Panc1 (cell line): ENCODE measurements at regions not wholly inside any gene's neighbourhood (a gene's known extent, or its start where the extent isn't known, plus 50 kb on each side); places are given as distances from the start of the nearest gene placed in this dataset.

Experiments used
- ATAC-seq: fragments of 200-7000 bp; cut with Tn5 transposase; 2 replicates; pipeline ENCODE4 v1.9.1; 2020; ENCODE audit warnings: mild to moderate bottlenecking, moderate library complexity
- BruUV-seq: library from RNA; stranded (reverse); fragments of 400-500 nt; replicated peaks from 2 replicates; lab custom pipeline; 2021; lab: Mats Ljungman, UMichigan
- CTCF ChIA-PET: fragments of 300-600 bp; sonication (Branson Sonifier 250); formaldehyde crosslinking; loops from one replicate; lab custom pipeline; 2022; ENCODE audit warnings: antibody characterized with exemption; lab: Charles Lee
- POLR2A ChIA-PET: fragments of 300-600 bp; sonication (Branson Sonifier 250); formaldehyde crosslinking; loops from one replicate; lab custom pipeline; 2022; ENCODE audit warnings: antibody characterized with exemption; lab: Charles Lee
- DNase-seq: peaks from one replicate; pipeline ENCODE4 v3.0.0-alpha.2; 2010; ENCODE audit warnings: low read depth, low spot score
- H3K27ac ChIP-seq: 2 replicates; pipeline ENCODE4 v1.5.1; 2011; ENCODE audit warnings: mild to moderate bottlenecking, low read length, inconsistent platforms
- H3K27me3 ChIP-seq: fragments of 200-500 bp; sonication (Bioruptor generic); 2 replicates; pipeline ENCODE4 v1.6.0; 2014; ENCODE audit warnings: low read length, inconsistent platforms; ENCODE audit not compliant: control insufficient read depth, insufficient read depth
- H3K36me3 ChIP-seq: fragments of 200-500 bp; sonication (Bioruptor generic); 2 replicates; pipeline ENCODE4 v1.5.1; 2014; ENCODE audit warnings: inconsistent platforms, mild to moderate bottlenecking, low read length, moderate library complexity; ENCODE audit not compliant: control insufficient read depth, insufficient read depth
- H3K4me1 ChIP-seq: 2 replicates; pipeline ENCODE4 v1.5.1; 2011; ENCODE audit warnings: inconsistent platforms, mild to moderate bottlenecking, low read length, moderate library complexity; ENCODE audit not compliant: control insufficient read depth, insufficient read depth
- H3K4me3 ChIP-seq, 2 experiments: 2 replicates each; pipeline ENCODE4 v1.5.1; 2011 to 2012; ENCODE audit warnings: low read depth in 2 of 2, low read length in 2 of 2, mild to moderate bottlenecking in 2 of 2, inconsistent platforms in 1 of 2, moderate library complexity in 1 of 2
- H3K9me3 ChIP-seq: fragments of 200-500 bp; sonication (Bioruptor generic); 2 replicates; pipeline ENCODE4 v1.5.1; 2014; ENCODE audit warnings: low read depth, mild to moderate bottlenecking, inconsistent platforms, low read length, moderate library complexity; ENCODE audit not compliant: control insufficient read depth, insufficient read depth
- POLR2AphosphoS5 ChIP-seq: IDR thresholded peaks from 2 replicates; pipeline ENCODE4 v1.6.1; 2012; ENCODE audit warnings: mild to moderate bottlenecking, low read depth, low read length, moderate library complexity
- SIN3A ChIP-seq: IDR thresholded peaks from 2 replicates; pipeline ENCODE4 v1.6.1; 2012; ENCODE audit warnings: low read depth, mild to moderate bottlenecking, low read length, moderate library complexity, borderline replicate concordance; ENCODE audit not compliant: insufficient read depth
- TCF7L2 ChIP-seq: IDR thresholded peaks from 2 replicates; pipeline ENCODE4 v1.6.1; 2011; ENCODE audit warnings: mild to moderate bottlenecking, low read depth, low read length, inconsistent platforms
- in situ Hi-C: cut with HindIII; loops from 2 replicates; pipeline ENCODE4 v1.10.0; 2016; ENCODE audit warnings: low sequenced_read_pairs, low pct_unique_long_range_greater_than_20kb
- intact Hi-C: fragments of 100-400 bp; cut with micrococcal nuclease; formaldehyde crosslinking; loops from one replicate; pipeline ENCODE4 v1.10.0; 2022; ENCODE audit not compliant: unreplicated experiment
- TF ChIP-seq, protein P1 (sequence below), 2 experiments: IDR thresholded peaks; 2 replicates each; pipeline ENCODE4 v1.6.1; 2011 to 2012; ENCODE audit warnings: low read depth in 2 of 2, control low read depth in 1 of 2, low read length in 1 of 2, mild to moderate bottlenecking in 1 of 2, moderate library complexity in 1 of 2; ENCODE audit not compliant: insufficient read depth in 1 of 2
- TF ChIP-seq, protein P2 (sequence below): fragments of 450-650 bp; IDR thresholded peaks from 2 replicates; pipeline ENCODE4 v1.5.1; 2017; ENCODE audit warnings: mild to moderate bottlenecking

DNA sequence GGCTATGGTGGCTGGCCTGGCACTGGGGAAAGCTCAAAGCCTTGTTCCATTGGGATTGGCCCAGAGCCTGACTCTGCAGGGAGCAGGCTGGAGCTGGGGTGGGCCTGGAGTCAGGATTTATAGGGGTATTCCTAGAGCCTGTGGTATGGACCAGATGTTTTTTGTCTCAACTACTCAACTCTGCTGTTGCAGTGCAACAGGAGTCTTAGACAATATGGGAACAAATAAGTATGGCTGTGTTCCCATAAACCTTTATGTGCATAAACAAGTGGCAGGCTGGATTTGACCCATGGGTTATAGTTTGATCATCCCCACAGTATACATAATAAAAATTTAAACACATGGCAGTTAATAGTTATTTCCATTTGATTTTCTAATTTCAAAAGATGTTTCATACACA is 557.9 kb upstream of the ARX start:
- no TSS peak for BruUV-seq
- Histone ChIP-seq H3K4me1 (no peaks in the 10 kb centered on the region), H3K27ac (no peak overlapping the region), H3K4me3 (no peak overlapping the region), H3K36me3 (no peaks in the 10 kb centered on the region), H3K27me3 (no peaks in the 10 kb centered on the region), H3K9me3 (no peaks in the 10 kb centered on the region)
- CTCF ChIA-PET, result no interaction called here
- DNase-seq (no peak), ATAC-seq (no peak)
- intact Hi-C loops, result no loop called here
- POLR2A ChIA-PET, result no interaction called here
- in situ Hi-C loops, result no loop called here
- TF ChIP-seq, protein P1, sequence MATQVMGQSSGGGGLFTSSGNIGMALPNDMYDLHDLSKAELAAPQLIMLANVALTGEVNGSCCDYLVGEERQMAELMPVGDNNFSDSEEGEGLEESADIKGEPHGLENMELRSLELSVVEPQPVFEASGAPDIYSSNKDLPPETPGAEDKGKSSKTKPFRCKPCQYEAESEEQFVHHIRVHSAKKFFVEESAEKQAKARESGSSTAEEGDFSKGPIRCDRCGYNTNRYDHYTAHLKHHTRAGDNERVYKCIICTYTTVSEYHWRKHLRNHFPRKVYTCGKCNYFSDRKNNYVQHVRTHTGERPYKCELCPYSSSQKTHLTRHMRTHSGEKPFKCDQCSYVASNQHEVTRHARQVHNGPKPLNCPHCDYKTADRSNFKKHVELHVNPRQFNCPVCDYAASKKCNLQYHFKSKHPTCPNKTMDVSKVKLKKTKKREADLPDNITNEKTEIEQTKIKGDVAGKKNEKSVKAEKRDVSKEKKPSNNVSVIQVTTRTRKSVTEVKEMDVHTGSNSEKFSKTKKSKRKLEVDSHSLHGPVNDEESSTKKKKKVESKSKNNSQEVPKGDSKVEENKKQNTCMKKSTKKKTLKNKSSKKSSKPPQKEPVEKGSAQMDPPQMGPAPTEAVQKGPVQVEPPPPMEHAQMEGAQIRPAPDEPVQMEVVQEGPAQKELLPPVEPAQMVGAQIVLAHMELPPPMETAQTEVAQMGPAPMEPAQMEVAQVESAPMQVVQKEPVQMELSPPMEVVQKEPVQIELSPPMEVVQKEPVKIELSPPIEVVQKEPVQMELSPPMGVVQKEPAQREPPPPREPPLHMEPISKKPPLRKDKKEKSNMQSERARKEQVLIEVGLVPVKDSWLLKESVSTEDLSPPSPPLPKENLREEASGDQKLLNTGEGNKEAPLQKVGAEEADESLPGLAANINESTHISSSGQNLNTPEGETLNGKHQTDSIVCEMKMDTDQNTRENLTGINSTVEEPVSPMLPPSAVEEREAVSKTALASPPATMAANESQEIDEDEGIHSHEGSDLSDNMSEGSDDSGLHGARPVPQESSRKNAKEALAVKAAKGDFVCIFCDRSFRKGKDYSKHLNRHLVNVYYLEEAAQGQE (IDR thresholded peaks at IDR 0.05; ENCODE audit: insufficient read depth in 1 of 2, low read depth in 2 of 2, low read length in 1 of 2), result no peak
- TF ChIP-seq, protein P2, sequence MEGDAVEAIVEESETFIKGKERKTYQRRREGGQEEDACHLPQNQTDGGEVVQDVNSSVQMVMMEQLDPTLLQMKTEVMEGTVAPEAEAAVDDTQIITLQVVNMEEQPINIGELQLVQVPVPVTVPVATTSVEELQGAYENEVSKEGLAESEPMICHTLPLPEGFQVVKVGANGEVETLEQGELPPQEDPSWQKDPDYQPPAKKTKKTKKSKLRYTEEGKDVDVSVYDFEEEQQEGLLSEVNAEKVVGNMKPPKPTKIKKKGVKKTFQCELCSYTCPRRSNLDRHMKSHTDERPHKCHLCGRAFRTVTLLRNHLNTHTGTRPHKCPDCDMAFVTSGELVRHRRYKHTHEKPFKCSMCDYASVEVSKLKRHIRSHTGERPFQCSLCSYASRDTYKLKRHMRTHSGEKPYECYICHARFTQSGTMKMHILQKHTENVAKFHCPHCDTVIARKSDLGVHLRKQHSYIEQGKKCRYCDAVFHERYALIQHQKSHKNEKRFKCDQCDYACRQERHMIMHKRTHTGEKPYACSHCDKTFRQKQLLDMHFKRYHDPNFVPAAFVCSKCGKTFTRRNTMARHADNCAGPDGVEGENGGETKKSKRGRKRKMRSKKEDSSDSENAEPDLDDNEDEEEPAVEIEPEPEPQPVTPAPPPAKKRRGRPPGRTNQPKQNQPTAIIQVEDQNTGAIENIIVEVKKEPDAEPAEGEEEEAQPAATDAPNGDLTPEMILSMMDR, result no peak
- TF ChIP-seq TCF7L2, result no peak
- no peak for TF ChIP-seq POLR2AphosphoS5
- TF ChIP-seq SIN3A, result no peak

DNA sequence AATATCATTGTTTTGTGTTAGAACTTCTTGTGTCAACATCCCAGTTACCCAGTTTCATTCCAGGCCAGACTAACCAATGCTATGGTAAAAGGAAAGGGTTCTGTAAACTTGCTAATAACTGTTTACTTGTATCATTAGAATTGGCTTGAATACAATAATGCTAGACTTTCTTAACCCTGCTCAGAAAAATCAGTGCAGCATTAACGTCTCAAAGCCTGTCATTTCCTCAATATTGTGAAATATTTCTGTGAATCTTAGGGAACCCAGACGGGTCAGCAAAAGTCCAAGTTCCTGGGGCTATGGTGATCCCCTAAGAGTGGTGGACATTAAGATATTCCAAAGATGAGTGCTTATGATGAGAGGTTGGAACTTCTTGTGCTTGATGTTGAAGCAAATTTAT is 541.2 kb upstream of the MAGEB18 start:
- Histone ChIP-seq H3K27me3 (no peaks in the 10 kb centered on the region), H3K9me3 (no peaks in the 10 kb centered on the region), H3K4me1 (no peaks in the 10 kb centered on the region), H3K36me3 (no peaks in the 10 kb centered on the region), H3K27ac (no peak overlapping the region), H3K4me3 (no peak overlapping the region)
- ATAC-seq (no peak), DNase-seq (no peak)
- in situ Hi-C loops (no loop called here), intact Hi-C loops (no loop called here)
- no peak for TF ChIP-seq TCF7L2
- TF ChIP-seq, protein P1 (IDR thresholded peaks at IDR 0.05; ENCODE audit: insufficient read depth in 1 of 2, low read depth in 2 of 2, low read length in 1 of 2), result no peak
- TF ChIP-seq, protein P2, result no peak
- TF ChIP-seq SIN3A, result no peak
- TF ChIP-seq POLR2AphosphoS5, result no peak
- ChIA-PET CTCF (no interaction called here), POLR2A (no interaction called here)
- BruUV-seq, result no TSS peak
